RWPE1 (cell line): ENCODE measurements at regions not wholly inside any gene's neighbourhood (a gene's known extent, or its start where the extent isn't known, plus 50 kb on each side); places are given as distances from the start of the nearest gene placed in this dataset.

Experiments
- CTCF ChIA-PET: fragments of 350-600 bp; sonication (Branson Sonifier 250); formaldehyde crosslinking; extraction: SDS; loops from one replicate; lab custom pipeline; 2021; lab: Yijun Ruan, JAX
- POLR2A ChIA-PET: fragments of 400-600 bp; formaldehyde crosslinking; extraction: SDS; loops from one replicate; lab custom pipeline; 2020; ENCODE audit warnings: antibody characterized with exemption; ENCODE audit not compliant: low non-redundant PET; lab: Yijun Ruan, JAX
- DNase-seq: peaks from one replicate; pipeline ENCODE4 v3.0.0; 2012; ENCODE audit warnings: low spot score
- H3K27ac ChIP-seq: fragments of 450-650 bp; 2 replicates; pipeline ENCODE4 v1.5.1; 2017
- TF ChIP-seq, protein P1 (sequence below): fragments of 450-650 bp; conservative IDR thresholded peaks from 2 replicates; pipeline ENCODE4 v1.5.1; 2017; ENCODE audit warnings: low read depth, mild to moderate bottlenecking

DNA sequence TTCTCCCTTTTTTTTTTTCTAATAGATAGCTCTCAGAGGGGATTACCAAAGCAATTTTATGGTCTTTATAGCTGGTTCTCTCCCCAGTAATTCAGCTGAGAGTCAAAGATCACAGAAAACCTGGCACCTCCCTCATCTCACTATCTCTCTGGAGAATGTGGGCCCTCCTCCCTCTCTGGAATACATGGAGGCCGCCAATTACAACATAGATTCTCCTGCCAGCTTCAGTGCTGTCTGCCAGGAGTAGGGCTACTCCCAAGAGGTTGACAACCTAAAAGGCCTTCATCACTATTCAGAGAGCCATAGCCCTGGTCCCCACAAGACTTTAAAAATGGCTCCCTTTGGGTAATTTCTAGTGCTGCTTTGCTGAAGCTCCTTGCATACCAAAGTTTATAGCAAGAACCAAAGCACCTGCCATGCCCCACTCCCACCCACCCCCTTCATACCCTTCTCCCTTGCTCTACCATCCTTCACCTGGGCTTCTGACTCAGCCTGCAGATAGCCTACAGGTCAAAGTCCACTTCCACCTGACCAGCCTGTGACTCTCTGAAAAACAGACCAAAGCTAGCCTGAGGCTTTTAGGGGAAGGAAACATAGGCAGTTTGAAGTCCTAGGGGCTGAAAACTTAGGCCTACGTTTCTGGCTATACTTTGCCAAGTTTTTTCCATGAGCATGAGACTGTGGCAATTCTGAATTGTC, 472.3 kb downstream of the TNS1 start:
- ChIA-PET POLR2A (no interaction called here), CTCF (interaction anchor here (0.6 kb wide), 1 partner anchor 1006 kb away, joined by 4 read pairs; no protein-coding TSS in a partner anchor)
- TF ChIP-seq, protein P1, sequence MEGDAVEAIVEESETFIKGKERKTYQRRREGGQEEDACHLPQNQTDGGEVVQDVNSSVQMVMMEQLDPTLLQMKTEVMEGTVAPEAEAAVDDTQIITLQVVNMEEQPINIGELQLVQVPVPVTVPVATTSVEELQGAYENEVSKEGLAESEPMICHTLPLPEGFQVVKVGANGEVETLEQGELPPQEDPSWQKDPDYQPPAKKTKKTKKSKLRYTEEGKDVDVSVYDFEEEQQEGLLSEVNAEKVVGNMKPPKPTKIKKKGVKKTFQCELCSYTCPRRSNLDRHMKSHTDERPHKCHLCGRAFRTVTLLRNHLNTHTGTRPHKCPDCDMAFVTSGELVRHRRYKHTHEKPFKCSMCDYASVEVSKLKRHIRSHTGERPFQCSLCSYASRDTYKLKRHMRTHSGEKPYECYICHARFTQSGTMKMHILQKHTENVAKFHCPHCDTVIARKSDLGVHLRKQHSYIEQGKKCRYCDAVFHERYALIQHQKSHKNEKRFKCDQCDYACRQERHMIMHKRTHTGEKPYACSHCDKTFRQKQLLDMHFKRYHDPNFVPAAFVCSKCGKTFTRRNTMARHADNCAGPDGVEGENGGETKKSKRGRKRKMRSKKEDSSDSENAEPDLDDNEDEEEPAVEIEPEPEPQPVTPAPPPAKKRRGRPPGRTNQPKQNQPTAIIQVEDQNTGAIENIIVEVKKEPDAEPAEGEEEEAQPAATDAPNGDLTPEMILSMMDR = no peak
- DNase-seq = no peak
- H3K27ac ChIP-seq = no peak overlapping the region

DNA sequence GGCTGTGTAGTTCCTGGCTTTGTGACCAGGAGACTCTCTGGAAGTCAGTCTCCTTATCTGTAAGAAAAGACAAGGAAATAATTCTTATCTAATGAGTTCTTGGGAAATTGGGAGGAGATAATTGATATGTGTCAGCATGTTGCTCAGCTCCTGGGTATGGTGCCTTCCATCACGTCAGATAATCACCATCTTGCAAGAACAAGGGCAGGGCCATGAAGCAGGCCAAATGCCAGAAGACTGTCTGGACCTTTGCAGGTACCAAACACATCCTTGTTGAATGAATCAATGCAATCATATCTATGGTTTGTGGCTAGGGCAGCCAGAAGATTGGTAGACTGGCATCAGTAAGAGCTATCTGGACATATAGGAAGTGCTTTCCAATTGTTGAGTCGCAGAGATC, 473.5 kb downstream of the TNS1 start:
- no peak for DNase-seq
- TF ChIP-seq, protein P1 = no peak
- POLR2A ChIA-PET = no interaction called here
- no peak overlapping the region for H3K27ac ChIP-seq
- CTCF ChIA-PET = interaction anchor here (0.7 kb wide), 1 partner anchor 174 kb away, joined by 3 read pairs; no protein-coding TSS in a partner anchor

- CTCF ChIA-PET = no interaction called here
- no peak overlapping the region for H3K27ac ChIP-seq
- TF ChIP-seq, protein P1 = no peak
- POLR2A ChIA-PET = no interaction called here
- no peak for DNase-seq
Measured at GRCh38 chr2:217527590-217528202, 475.1 kb downstream of the TNS1 start.

GRCh38 chr2:217525076-217525475, 477.7 kb downstream of the TNS1 start:
- H3K27ac ChIP-seq = no peak overlapping the region
- POLR2A ChIA-PET = no interaction called here
- TF ChIP-seq, protein P1 = no peak
- DNase-seq = no peak
- CTCF ChIA-PET = no interaction called here

- no peak for DNase-seq
- ChIA-PET POLR2A (no interaction called here), CTCF (interaction anchor here (1.0 kb wide), 1 partner anchor 190 kb away, joined by 3 read pairs; no protein-coding TSS in a partner anchor)
- TF ChIP-seq, protein P1 = no peak
- no peak overlapping the region for H3K27ac ChIP-seq
Measured at GRCh38 chr2:217523286-217523685, 479.5 kb downstream of the TNS1 start.

DNA sequence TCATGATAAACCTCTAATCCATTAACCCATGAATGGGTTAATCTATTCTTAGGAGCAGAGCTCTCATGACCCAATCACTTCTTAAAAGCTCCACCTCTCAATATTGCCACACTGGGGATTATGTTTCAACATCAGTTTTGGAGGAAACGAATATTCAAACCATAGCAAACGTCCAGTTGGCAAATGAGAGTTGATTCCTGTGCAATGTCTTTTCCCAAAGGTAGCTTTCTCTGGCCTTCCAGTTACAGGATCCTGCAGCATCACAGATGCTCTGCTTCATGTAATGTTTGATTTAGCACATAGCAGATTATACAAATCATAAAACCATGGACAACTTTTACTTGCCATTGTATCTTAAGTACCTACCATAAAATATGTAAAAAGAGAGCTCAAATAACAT, 481.0 kb downstream of the TNS1 start:
- CTCF ChIA-PET = interaction anchor here (0.5 to 0.6 kb wide), 2 partner anchors 15 to 608 kb away, joined by 3 to 5 read pairs; no protein-coding TSS in a partner anchor
- H3K27ac ChIP-seq = no peak overlapping the region
- TF ChIP-seq, protein P1 = no peak
- POLR2A ChIA-PET = no interaction called here
- DNase-seq = no peak
